ENCODE measurements at regions not wholly inside any gene's neighbourhood (a gene's known extent, or its start where the extent isn't known, plus 50 kb on each side); places are given as distances from the start of the nearest gene placed in this dataset.
A peak's percentile ranks its signal among the peaks of the same experiment; 100 is the strongest.
"Not testable (repeated sequence)": the region's sequence is repeated elsewhere in the genome, so short reads cannot be mapped to it uniquely, and the experiment has no call there.

DNA sequence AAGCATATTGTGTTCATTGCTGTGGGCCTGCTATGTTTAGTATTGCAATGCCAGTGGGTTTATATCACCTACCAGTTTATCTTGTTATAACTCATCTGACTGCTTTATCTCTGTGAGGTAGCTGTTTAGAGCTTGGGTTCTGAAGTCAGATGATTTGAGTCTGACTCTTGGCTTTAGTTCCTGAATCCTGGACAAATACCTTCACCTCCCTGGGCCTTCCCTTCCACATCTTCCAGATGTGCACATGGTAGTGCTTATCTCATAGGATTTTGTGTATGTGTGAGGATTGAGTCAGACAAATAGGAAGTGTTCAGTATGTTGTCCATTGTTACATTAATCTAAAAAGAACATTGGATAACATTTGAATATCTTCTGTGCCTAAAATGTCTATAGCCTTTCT, 63.5 kb upstream of the ANKRD10 start:
- no peak for DNase-seq
- H3K36me3 ChIP-seq (ENCODE audit: low read depth): no peaks in the 10 kb centered on the region
- no peak overlapping the region for H3K9ac ChIP-seq
- H3F3A ChIP-seq (ENCODE audit: insufficient read depth): no peaks in the 10 kb centered on the region
- H3K9me3 ChIP-seq (ENCODE audit: low read depth): no peaks in the 10 kb centered on the region
- no peaks in the 10 kb centered on the region for H3K27me3 ChIP-seq (replicated peaks; ENCODE audit: insufficient read depth)
- no peaks in the 10 kb centered on the region for H3K4me1 ChIP-seq (ENCODE audit: insufficient read depth)
- no peaks in the 10 kb centered on the region for H3K79me2 ChIP-seq (ENCODE audit: insufficient read depth)
- no peaks in the 10 kb centered on the region for H3K9me2 ChIP-seq (ENCODE audit: insufficient read depth)
- H2AFZ ChIP-seq: no peak overlapping the region
- no peak overlapping the region for H3K27ac ChIP-seq
- H3K4me3 ChIP-seq: no peak overlapping the region
- H4K20me1 ChIP-seq (ENCODE audit: insufficient read depth): no peaks in the 10 kb centered on the region
- TF ChIP-seq EZH2phosphoT487 (IDR thresholded peaks at IDR 0.05; ENCODE audit: insufficient read depth, low read depth) (no peak), EZH2 (IDR thresholded peaks at IDR 0.05; ENCODE audit: insufficient read depth, poor library complexity, severe bottlenecking) (no peak)
- in situ Hi-C loops (cut with MboI): no loop called here
- no peak overlapping the region for H3K4me2 ChIP-seq (ENCODE audit: unreplicated experiment)

DNA sequence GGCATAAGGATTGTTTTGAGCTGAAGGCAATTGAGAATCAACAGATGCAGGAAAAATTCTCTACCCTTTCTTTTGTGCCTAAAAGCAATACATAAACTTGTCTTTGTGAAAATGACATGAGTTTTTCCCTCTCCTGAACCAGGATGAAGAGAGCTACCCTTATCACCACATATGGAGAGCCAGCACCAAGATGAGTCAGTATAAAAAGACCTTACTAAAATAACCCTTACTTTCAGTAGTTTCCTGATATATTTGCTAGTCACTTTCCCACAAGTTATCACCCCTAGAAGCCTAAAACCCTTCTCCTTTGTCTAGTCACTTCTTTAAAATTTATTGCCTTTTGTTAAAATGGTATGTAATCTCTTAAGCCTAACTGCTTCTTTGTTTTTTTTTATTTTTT, 61.9 kb upstream of the ANKRD10 start:
- no peaks in the 10 kb centered on the region for H3K4me1 ChIP-seq (ENCODE audit: insufficient read depth)
- no peak overlapping the region for H3K9ac ChIP-seq
- no peak overlapping the region for H2AFZ ChIP-seq
- no peaks in the 10 kb centered on the region for H3F3A ChIP-seq (ENCODE audit: insufficient read depth)
- no peak for DNase-seq
- no peaks in the 10 kb centered on the region for H3K9me2 ChIP-seq (ENCODE audit: insufficient read depth)
- in situ Hi-C loops (cut with MboI): no loop called here
- H3K4me3 ChIP-seq: no peak overlapping the region
- no peak for TF ChIP-seq EZH2 (IDR thresholded peaks at IDR 0.05; ENCODE audit: insufficient read depth, poor library complexity, severe bottlenecking)
- no peak for TF ChIP-seq EZH2phosphoT487 (IDR thresholded peaks at IDR 0.05; ENCODE audit: insufficient read depth, low read depth)
- no peak overlapping the region for H3K27ac ChIP-seq
- no peaks in the 10 kb centered on the region for H3K79me2 ChIP-seq (ENCODE audit: insufficient read depth)
- no peaks in the 10 kb centered on the region for H4K20me1 ChIP-seq (ENCODE audit: insufficient read depth)
- H3K36me3 ChIP-seq (ENCODE audit: low read depth): no peaks in the 10 kb centered on the region
- no peak overlapping the region for H3K4me2 ChIP-seq (ENCODE audit: unreplicated experiment)
- no peaks in the 10 kb centered on the region for H3K9me3 ChIP-seq (ENCODE audit: low read depth)
- no peaks in the 10 kb centered on the region for H3K27me3 ChIP-seq (replicated peaks; ENCODE audit: insufficient read depth)

DNA sequence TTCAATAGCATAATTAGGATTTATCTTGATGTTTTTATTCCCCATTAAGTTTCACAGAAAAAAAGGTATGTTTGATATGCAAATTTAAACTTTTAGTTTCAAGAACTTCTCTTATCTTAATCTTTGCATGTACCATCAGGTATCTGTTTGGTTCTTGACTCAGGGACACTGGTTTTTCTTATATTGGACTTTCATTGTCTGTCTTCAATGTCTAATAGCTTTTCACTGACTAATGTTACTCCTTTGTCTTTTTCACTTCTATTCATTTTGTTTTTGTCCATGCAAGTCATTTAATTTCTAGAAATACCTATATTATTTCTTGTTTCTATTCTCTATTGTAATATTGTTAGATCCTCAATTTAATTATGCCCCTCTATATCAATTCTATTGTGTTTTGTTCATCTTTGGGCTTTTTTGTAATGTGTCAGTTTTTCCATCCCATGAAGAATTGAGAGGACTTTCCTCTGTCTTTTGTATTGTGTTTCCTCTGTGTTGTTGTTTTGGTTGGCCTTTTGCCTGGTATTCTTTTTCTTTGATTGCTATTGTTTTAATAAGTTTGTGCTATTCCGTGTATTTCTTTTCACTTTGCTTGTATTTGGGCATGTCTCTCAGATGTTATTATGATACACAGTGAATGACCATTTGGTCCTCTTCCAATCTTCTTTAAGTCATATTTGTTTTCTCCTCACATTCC, 58.3 kb upstream of the ANKRD10 start:
- Histone ChIP-seq H3K4me3 (no peak overlapping the region), H3K9me2 (ENCODE audit: insufficient read depth) (no peaks in the 10 kb centered on the region), H3K4me2 (ENCODE audit: unreplicated experiment) (no peak overlapping the region), H3F3A (ENCODE audit: insufficient read depth) (no peaks in the 10 kb centered on the region), H4K20me1 (ENCODE audit: insufficient read depth) (no peaks in the 10 kb centered on the region), H3K9ac (no peak overlapping the region), H3K79me2 (ENCODE audit: insufficient read depth) (no peaks in the 10 kb centered on the region), H3K27ac (no peak overlapping the region), H3K27me3 (replicated peaks; ENCODE audit: insufficient read depth) (no peaks in the 10 kb centered on the region), H3K36me3 (ENCODE audit: low read depth) (no peaks in the 10 kb centered on the region), H3K9me3 (ENCODE audit: low read depth) (no peaks in the 10 kb centered on the region), H2AFZ (no peak overlapping the region), H3K4me1 (ENCODE audit: insufficient read depth) (no peaks in the 10 kb centered on the region)
- in situ Hi-C loops (cut with MboI): no loop called here
- no peak for DNase-seq
- TF ChIP-seq EZH2 (IDR thresholded peaks at IDR 0.05; ENCODE audit: insufficient read depth, poor library complexity, severe bottlenecking) (no peak), EZH2phosphoT487 (IDR thresholded peaks at IDR 0.05; ENCODE audit: insufficient read depth, low read depth) (no peak)
- WGBS, 2 experiments (ENCODE audit: low coverage in 1 of 2, low lambda C conversion rate in 2 of 2, missing lambda C conversion rate in 2 of 2): 20 to 30% methylated on average over 1 of the region's 1 CpG

DNA sequence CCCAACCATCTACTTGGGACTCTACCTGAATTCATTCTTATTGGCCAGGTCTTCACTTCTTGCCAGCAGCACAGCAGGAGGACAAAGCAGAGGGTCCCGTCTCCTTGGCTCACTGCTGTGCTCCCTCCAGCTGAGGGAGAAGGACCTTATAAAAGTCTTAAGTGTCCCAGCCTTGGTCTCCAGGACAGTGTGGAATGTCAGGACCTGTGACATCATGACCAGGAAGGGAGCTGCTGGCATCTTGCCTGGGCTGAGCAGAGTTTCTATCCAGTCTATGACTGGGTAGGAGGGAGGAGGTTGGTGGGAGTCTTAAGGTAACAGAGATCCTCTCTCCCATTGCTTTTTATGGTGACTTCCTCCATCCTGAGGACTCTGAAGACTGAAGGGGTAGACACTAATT, 56.6 kb upstream of the ANKRD10 start:
- Histone ChIP-seq H3K9ac (no peak overlapping the region), H3K9me2 (ENCODE audit: insufficient read depth) (no peaks in the 10 kb centered on the region), H3K4me1 (ENCODE audit: insufficient read depth) (no peaks in the 10 kb centered on the region), H4K20me1 (ENCODE audit: insufficient read depth) (no peaks in the 10 kb centered on the region), H3K9me3 (ENCODE audit: low read depth) (no peaks in the 10 kb centered on the region), H3K4me3 (no peak overlapping the region), H3K27ac (no peak overlapping the region), H3K79me2 (ENCODE audit: insufficient read depth) (no peaks in the 10 kb centered on the region), H3K36me3 (ENCODE audit: low read depth) (no peaks in the 10 kb centered on the region), H3K4me2 (ENCODE audit: unreplicated experiment) (no peak overlapping the region), H2AFZ (no peak overlapping the region), H3F3A (ENCODE audit: insufficient read depth) (no peaks in the 10 kb centered on the region), H3K27me3 (replicated peaks; ENCODE audit: insufficient read depth) (no peaks in the 10 kb centered on the region)
- in situ Hi-C loops (cut with MboI): no loop called here
- DNase-seq: no peak
- no peak for TF ChIP-seq EZH2phosphoT487 (IDR thresholded peaks at IDR 0.05; ENCODE audit: insufficient read depth, low read depth)
- no peak for TF ChIP-seq EZH2 (IDR thresholded peaks at IDR 0.05; ENCODE audit: insufficient read depth, poor library complexity, severe bottlenecking)
- 56 to 78% methylated on average over 1 of the region's 1 CpG for WGBS, 2 experiments (ENCODE audit: low coverage in 1 of 2, low lambda C conversion rate in 2 of 2, missing lambda C conversion rate in 2 of 2)

DNA sequence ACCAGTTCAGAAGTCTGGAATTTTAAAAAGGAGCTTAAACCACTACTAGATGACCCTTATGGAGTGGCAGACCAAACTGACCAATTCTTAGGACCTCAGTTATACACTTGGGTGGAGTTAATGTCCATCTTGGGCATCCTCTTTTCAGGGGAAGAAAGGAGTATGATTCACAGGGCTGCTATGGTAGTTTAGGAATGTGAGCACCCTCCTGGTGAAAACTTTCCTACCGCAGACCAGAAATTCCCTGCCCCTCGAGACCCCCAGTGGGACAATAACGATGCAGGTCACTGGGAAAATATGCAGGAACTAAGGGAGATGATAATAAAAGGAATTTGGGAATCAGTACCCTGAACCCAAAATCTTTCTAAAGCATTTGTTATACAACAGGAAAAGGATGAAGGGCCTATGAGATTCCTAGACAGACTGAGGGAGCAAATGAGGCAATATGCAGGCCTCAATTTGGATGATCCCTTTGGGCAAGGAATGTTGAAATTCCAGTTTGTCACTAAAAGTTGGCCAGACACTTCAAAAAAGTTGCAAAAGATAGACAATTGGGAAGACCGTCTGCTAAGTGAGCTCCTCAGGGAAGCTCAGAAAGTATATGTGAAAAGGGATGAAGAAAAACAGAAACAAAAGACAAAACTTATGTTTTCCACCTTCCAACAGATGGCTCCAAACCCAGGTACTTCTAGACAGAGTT, 52.4 kb upstream of the ANKRD10 start:
- H2AFZ ChIP-seq; H3K9me2 ChIP-seq (ENCODE audit: insufficient read depth); H3K79me2 ChIP-seq (ENCODE audit: insufficient read depth); H4K20me1 ChIP-seq (ENCODE audit: insufficient read depth); H3K4me1 ChIP-seq (ENCODE audit: insufficient read depth); H3K36me3 ChIP-seq (ENCODE audit: low read depth); H3K4me3 ChIP-seq; H3K27ac ChIP-seq; in situ Hi-C loops (cut with MboI); H3K4me2 ChIP-seq (ENCODE audit: unreplicated experiment); H3K9me3 ChIP-seq (ENCODE audit: low read depth); H3K9ac ChIP-seq; H3K27me3 ChIP-seq (replicated peaks; ENCODE audit: insufficient read depth): not testable (repeated sequence)
- H3F3A ChIP-seq (ENCODE audit: insufficient read depth): peaks cover 18% of the 10 kb centered on the region
- WGBS, 2 experiments (ENCODE audit: low coverage in 1 of 2, low lambda C conversion rate in 2 of 2, missing lambda C conversion rate in 2 of 2): 33 to 39% methylated on average over 4 of the region's 4 CpGs
- peak; percentile 7 for DNase-seq
